ENCODE measurements at regions not wholly inside any gene's neighbourhood (a gene's known extent, or its start where the extent isn't known, plus 50 kb on each side); places are given as distances from the start of the nearest gene placed in this dataset.

- no peak for DNase-seq
Measured at GRCh38 chr13:33717775-33718174, 100.2 kb upstream of the RFC3 start.

- DNase-seq = no peak
Measured at GRCh38 chr13:33721724-33722123, 96.2 kb upstream of the RFC3 start.

GRCh38 chr13:33722216-33722915 lies 95.6 kb upstream of the RFC3 start:
- DNase-seq = no peak

- no peak for DNase-seq
Measured at GRCh38 chr13:33723365-33723764, 94.6 kb upstream of the RFC3 start.

- DNase-seq = peak in 11 of 14 donors; percentile 23 to 70 (median 54)
Measured at GRCh38 chr13:33723772-33724435, 94.0 kb upstream of the RFC3 start.

- DNase-seq = no peak
Measured at GRCh38 chr13:33725340-33725739, 92.6 kb upstream of the RFC3 start.

- no peak for DNase-seq
Measured at GRCh38 chr13:33727297-33728083, 90.5 kb upstream of the RFC3 start.

- peak in 2 of 14 donors; percentile 38 to 69 for DNase-seq
Measured at GRCh38 chr13:33728271-33729037, 89.5 kb upstream of the RFC3 start.

- DNase-seq = peak in 1 of 14 donors; percentile 4
Measured at GRCh38 chr13:33730147-33730546, 87.8 kb upstream of the RFC3 start.

- DNase-seq = no peak
Measured at GRCh38 chr13:33730619-33731018, 87.3 kb upstream of the RFC3 start.

GRCh38 chr13:33735276-33735675 lies 82.7 kb upstream of the RFC3 start:
- no peak for DNase-seq

- no peak for DNase-seq
Measured at GRCh38 chr13:33739254-33739653, 78.7 kb upstream of the RFC3 start.

- no peak for DNase-seq
Measured at GRCh38 chr13:33740134-33740538, 77.8 kb upstream of the RFC3 start.

- no peak for DNase-seq
Measured at GRCh38 chr13:33742321-33742720, 75.6 kb upstream of the RFC3 start.

- no peak for DNase-seq
Measured at GRCh38 chr13:33743438-33744368, 74.2 kb upstream of the RFC3 start.

GRCh38 chr13:33744589-33745369 lies 73.2 kb upstream of the RFC3 start:
- no peak for DNase-seq

GRCh38 chr13:33745370-33746324 lies 72.3 kb upstream of the RFC3 start:
- no peak for DNase-seq

- no peak for DNase-seq
Measured at GRCh38 chr13:33746867-33747266, 71.1 kb upstream of the RFC3 start.

- DNase-seq = no peak
Measured at GRCh38 chr13:33751151-33751550, 66.8 kb upstream of the RFC3 start.
